Endothelial cell of umbilical vein (primary cell): ENCODE measurements at regions not wholly inside any gene's neighbourhood (a gene's known extent, or its start where the extent isn't known, plus 50 kb on each side); places are given as distances from the start of the nearest gene placed in this dataset.

Source experiments
- POLR2A ChIP-seq: IDR thresholded peaks from 2 replicates; pipeline ENCODE4 v1.6.1; 2012; ENCODE audit warnings: low read depth, mild to moderate bottlenecking, control low read depth, low read length
- TF ChIP-seq, protein P1 (sequence below): IDR thresholded peaks from 2 replicates; pipeline ENCODE4 v1.6.1; 2011; ENCODE audit not compliant: insufficient read depth, insufficient read length

GRCh38 chr6:147643341-147644200 lies 135.1 kb downstream of the SAMD5 start:
- TF ChIP-seq POLR2A = no peak
- TF ChIP-seq, protein P1, sequence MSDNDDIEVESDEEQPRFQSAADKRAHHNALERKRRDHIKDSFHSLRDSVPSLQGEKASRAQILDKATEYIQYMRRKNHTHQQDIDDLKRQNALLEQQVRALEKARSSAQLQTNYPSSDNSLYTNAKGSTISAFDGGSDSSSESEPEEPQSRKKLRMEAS = no peak
